AG20443 (cell line): ENCODE measurements at regions not wholly inside any gene's neighbourhood (a gene's known extent, or its start where the extent isn't known, plus 50 kb on each side); places are given as distances from the start of the nearest gene placed in this dataset.

Experiments
- DNase-seq: peaks from one replicate; pipeline ENCODE4 v3.0.0; 2012; ENCODE audit warnings: low spot score, mixed read lengths

DNA sequence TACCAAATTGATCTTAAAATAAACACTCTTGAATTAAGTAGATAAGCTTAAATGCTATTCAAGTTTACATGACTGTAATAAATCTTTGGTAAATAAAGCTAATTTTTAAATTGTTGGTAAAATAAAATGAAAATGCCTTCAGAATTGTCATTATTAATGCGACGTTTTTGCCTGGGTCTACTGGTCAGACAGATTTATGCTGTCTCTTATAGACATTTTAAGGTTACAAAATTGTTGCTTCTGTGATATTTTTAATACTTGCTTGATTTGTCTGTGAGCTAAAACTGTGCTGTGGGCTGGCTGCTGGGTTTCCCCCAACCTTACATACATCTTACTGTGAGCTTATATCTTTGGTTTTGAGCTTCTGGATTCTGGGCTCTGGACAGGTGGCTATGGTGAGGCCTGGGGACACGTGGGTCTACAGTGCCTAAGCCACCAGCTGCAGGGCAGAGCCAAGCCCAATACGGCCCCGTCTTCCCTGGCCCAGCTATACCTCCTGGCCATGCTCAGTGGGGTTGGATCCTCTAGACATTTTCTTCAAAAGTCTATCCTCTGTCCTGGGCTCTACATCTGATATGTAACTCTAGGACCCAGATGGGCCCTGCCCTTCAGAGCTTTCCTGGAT is 81.4 kb downstream of the ETS2 start:
- DNase-seq: no peak

DNA sequence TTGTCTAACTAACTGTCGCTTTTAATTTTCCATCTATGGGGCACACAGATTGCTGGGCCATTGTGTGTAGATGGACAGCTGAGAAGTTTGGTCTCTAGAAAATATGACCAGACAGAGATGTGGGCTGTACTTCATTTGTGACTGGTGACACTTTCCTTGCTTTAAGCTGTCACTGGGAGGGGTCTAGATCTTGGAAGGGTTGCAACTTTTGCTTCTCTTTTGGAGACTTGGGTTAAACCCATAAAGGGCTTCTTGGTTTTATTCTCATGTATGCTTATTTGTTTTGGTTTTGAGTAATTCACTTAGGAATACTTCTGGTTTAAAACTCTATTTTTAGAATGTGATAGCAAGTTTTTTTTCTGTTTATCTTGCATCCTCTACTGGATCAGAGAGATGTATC is 80.2 kb downstream of the ETS2 start:
- DNase-seq: no peak

GRCh38 chr21:38884440-38884839 is 78.7 kb downstream of the ETS2 start:
- DNase-seq: no peak

DNA sequence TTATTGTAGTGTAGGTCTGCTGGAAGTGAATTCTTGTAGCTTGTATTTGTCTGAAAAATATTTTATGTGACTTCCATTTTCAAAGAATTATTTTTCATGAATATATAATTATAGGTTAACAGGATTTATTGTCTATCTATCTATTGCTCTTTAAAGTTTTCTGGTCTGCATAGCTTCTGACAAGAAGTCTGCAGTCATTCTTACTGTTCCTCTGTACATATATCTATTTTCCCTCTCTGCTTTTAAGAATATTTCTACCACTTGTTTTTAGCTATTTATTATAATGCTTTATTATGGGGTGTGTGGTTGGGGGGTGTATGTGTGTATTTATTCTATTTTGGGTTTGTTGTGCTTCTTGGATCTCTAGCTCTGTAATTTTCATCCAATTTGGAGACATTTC is 77.4 kb downstream of the ETS2 start:
- no peak for DNase-seq

DNA sequence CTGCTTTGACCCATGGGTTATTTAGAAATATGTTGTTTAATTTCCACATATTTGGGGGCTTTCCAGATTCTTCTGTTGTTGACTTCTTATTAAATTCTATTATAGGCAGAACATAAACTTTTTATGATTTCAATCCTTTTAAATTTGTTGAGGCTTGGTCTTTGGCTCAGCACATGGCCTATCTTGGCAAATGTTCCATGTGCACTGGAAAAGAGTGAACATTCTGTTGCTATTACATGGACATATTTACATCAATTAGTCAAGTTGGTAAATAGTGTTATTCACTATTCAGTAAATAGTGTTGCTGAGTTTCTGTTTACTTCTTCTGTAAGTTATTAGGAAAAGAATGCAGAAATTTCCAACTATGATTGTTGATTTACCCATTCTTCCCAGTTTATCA is 75.4 kb downstream of the ETS2 start:
- DNase-seq: no peak

- DNase-seq: no peak
These were observed 74.8 kb downstream of the ETS2 start for GRCh38 chr21:38880577-38880966.

DNA sequence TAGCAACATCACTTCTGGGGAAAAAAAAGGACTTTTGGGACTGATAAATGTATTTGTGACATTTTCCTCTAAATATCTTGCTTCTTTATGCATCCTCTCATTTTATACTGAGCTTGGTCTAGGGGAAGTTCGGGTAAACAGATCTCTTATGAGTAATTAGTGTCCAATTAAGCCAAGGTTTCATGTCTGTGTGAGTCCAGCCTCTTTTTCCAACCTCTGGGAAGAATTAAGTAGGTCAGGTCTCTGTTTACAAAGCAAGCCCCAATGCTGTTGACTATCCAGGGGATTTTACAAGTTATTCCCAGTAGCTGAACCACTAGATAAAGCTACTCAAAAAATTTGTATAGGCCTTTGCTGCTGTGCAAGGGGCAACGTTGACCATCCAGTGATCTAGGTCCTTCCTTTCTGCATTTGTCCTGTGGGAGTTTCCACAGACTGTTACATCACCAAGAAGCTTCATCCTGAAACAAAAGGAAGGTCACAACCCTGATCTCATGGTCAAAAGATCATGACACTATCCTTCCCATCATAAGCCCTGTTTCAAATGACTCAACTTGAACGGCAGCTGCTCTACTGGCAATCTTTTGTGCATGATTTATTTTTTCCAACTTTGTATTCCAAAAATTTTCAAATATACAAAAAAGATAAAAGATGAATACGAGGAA is 74.3 kb downstream of the ETS2 start:
- no peak for DNase-seq

- DNase-seq: no peak
These were observed 72.8 kb downstream of the ETS2 start for GRCh38 chr21:38878379-38879179.

- DNase-seq: no peak
These were observed 70.2 kb downstream of the ETS2 start for GRCh38 chr21:38875694-38876492.
